WERI-Rb-1 (cell line): ENCODE measurements at regions not wholly inside any gene's neighbourhood (a gene's known extent, or its start where the extent isn't known, plus 50 kb on each side); places are given as distances from the start of the nearest gene placed in this dataset.
A peak's percentile ranks its signal among the peaks of the same experiment; 100 is the strongest.

ENCODE experiments used
- DNase-seq: peaks from one replicate; pipeline ENCODE4 v3.0.0-alpha.2; 2020
- H3K27ac ChIP-seq: fragments of 250-450 bp; sonication (Bioruptor Pico); 2 replicates; pipeline ENCODE4 v1.5.1; 2020; ENCODE audit warnings: mild to moderate bottlenecking, moderate library complexity
- H3K27me3 ChIP-seq: fragments of 250-450 bp; sonication (Bioruptor Pico); 2 replicates; pipeline ENCODE4 v1.5.1; 2021; ENCODE audit warnings: mild to moderate bottlenecking, low read depth, moderate library complexity; ENCODE audit not compliant: insufficient read depth, severe bottlenecking
- H3K36me3 ChIP-seq: fragments of 250-450 bp; sonication (Bioruptor Pico); 2 replicates; pipeline ENCODE4 v1.5.1; 2020; ENCODE audit warnings: mild to moderate bottlenecking, moderate library complexity
- H3K4me3 ChIP-seq: 2 replicates; pipeline ENCODE4 v1.5.1; 2011; ENCODE audit warnings: low read depth, mild to moderate bottlenecking, control low read depth, low read length
- H3K9me3 ChIP-seq: fragments of 250-450 bp; sonication (Bioruptor Pico); 2 replicates; pipeline ENCODE4 v1.5.1; 2021; ENCODE audit warnings: mild to moderate bottlenecking, moderate library complexity; ENCODE audit not compliant: severe bottlenecking
- TF ChIP-seq, protein P1 (sequence below): IDR thresholded peaks from 2 replicates; pipeline ENCODE4 v1.5.1; 2011; ENCODE audit warnings: low read depth, mild to moderate bottlenecking, control low read depth, inconsistent platforms, low read length

DNA sequence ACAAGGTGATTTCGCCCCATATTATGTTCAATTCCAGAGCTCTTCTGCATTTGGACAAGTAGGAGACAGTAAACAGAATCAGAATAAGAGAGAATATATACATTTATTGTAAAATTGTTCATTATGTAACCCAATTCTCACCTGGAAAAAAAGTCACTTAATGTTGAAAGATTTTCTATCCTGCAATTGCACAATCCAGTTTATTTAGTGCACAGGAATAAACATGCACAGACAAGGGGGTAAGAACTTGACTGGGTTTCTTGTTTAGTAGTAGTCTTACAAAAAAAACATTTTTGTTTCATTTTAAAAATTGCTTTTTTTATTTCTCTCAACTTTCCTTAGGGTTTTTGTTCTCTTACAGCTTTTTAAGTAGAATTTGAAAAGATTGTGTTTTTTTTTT is 126.6 kb downstream of the SAMD9 start:
- Histone ChIP-seq H3K9me3 (peaks cover 3% of the 10 kb centered on the region), H3K27ac (no peak overlapping the region; the same call in 1 of the 2 replicates), H3K4me3 (no peak overlapping the region), H3K27me3 (no peaks in the 10 kb centered on the region), H3K36me3 (no peaks in the 10 kb centered on the region)
- TF ChIP-seq, protein P1, sequence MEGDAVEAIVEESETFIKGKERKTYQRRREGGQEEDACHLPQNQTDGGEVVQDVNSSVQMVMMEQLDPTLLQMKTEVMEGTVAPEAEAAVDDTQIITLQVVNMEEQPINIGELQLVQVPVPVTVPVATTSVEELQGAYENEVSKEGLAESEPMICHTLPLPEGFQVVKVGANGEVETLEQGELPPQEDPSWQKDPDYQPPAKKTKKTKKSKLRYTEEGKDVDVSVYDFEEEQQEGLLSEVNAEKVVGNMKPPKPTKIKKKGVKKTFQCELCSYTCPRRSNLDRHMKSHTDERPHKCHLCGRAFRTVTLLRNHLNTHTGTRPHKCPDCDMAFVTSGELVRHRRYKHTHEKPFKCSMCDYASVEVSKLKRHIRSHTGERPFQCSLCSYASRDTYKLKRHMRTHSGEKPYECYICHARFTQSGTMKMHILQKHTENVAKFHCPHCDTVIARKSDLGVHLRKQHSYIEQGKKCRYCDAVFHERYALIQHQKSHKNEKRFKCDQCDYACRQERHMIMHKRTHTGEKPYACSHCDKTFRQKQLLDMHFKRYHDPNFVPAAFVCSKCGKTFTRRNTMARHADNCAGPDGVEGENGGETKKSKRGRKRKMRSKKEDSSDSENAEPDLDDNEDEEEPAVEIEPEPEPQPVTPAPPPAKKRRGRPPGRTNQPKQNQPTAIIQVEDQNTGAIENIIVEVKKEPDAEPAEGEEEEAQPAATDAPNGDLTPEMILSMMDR: no peak
- no peak for DNase-seq

DNA sequence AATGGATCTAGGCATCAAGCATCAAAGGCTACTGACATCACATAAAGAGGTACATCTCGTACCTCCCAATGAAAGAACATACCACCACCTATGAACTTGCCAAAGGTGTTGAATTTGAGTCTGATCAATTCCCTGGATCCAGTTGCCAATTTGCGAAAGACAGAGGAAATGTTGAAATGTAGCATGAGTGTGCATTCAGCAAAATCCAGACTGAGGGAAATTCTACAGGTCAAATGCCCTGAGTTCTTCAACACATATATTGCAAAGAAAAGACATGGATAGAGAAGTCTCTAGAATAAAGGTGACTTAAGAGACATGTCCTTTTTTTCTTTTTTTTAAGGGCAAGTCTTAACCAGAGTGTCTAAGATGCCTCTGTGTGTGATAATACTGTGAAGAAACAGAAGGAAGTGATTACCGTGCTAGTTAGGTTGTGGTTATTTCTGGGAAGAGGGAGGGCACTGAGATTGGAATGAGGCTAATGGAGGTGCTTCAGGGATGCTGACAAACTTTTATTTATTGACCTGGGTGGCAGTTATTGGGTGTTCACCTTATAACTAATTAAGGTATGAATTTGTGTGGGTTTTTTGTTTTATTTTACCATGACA is 128.7 kb downstream of the SAMD9 start:
- H3K27ac ChIP-seq: no peak overlapping the region
- no peak overlapping the region for H3K4me3 ChIP-seq
- no peaks in the 10 kb centered on the region for H3K27me3 ChIP-seq
- no peaks in the 10 kb centered on the region for H3K36me3 ChIP-seq
- TF ChIP-seq, protein P1: no peak
- peaks cover 3% of the 10 kb centered on the region for H3K9me3 ChIP-seq
- no peak for DNase-seq

DNA sequence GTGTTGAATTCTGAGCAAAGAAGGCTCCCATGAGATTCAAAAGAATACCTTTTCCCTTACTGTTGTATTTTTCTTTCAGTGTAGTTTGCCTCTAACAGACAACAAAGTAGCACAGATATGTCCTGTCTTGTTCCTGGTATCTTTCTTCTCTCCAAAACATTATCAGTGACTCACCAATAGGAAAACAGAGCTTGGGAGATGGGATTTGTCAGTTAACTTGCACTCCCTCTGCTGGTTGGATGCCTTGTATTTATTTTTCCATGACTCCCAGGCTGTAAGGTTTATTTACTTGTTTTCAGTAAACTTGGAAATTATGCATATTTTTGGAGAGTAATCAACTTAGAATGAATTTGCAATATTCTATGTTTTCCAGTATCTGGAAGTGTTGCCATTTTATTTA is 129.7 kb downstream of the SAMD9 start:
- no peaks in the 10 kb centered on the region for H3K27me3 ChIP-seq
- H3K9me3 ChIP-seq: peaks cover 3% of the 10 kb centered on the region
- H3K4me3 ChIP-seq: no peak overlapping the region
- no peak overlapping the region for H3K27ac ChIP-seq
- TF ChIP-seq, protein P1: 0 out of 2 replicates have a peak, but pooled peaks have one; percentile 16
- no peak for DNase-seq
- H3K36me3 ChIP-seq: no peaks in the 10 kb centered on the region

DNA sequence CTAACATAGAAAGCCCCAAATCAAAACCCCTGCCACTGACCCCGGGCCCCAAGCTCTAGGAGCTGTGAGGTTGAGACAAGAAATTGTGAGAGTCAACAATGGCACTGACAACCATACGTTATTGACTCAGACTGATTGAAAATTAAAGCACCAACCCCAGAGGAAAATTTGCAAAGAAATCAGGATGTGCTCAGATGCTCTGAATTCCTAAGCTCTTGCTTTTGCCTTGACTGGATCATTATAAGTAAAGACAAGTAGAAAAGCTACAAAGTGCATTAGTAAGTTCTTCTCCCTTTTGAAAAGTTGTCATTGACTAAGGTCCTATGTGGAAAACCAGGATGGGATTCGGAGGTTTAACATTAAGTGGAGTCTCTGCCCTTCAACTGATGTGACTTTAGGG is 130.2 kb downstream of the SAMD9 start:
- no peak for DNase-seq
- no peaks in the 10 kb centered on the region for H3K36me3 ChIP-seq
- no peaks in the 10 kb centered on the region for H3K27me3 ChIP-seq
- H3K27ac ChIP-seq: no peak overlapping the region
- H3K4me3 ChIP-seq: no peak overlapping the region
- H3K9me3 ChIP-seq: peaks cover 3% of the 10 kb centered on the region
- TF ChIP-seq, protein P1: no peak

DNA sequence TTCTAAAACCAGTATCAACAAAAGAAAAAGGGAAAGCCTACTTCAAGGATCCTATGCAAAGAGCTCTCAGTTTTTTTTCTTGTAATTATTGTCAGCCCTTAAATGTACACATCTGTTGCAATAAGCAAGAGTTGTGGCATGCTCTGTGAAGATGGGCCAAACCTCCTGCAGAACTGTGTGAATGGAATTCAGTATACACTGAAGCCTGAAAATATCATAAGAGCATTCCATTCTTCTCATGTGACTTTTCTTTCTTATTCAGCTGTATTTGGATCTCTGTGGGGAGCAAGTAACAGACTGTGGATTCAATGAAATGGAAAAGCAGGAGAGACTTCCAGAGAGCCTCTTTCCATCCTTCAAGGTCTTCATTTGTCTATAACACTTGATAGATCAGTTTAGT is 130.7 kb downstream of the SAMD9 start:
- Histone ChIP-seq H3K27me3 (no peaks in the 10 kb centered on the region), H3K9me3 (peaks cover 3% of the 10 kb centered on the region), H3K27ac (no peak overlapping the region), H3K4me3 (no peak overlapping the region), H3K36me3 (no peaks in the 10 kb centered on the region)
- TF ChIP-seq, protein P1: no peak
- no peak for DNase-seq

DNA sequence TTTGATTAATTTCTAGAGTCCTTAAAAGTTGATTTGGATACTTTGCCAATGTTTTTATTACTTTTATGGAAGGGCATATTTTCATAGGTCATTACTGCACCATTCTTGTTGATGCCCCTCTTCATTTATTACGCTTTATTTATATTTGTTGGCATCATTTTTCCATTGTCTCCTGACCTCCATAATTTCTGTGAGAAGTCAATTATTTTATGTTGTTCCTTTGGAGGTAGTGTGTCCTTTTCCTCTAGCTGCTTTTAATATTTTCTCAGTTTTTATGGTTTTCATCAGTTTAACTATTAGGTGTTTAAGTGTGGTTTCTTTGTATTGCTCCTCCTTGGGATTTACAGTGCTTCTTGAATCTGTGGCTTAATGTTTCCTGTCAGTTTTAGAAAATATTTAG is 134.9 kb downstream of the SAMD9 start:
- no peaks in the 10 kb centered on the region for H3K27me3 ChIP-seq
- H3K4me3 ChIP-seq: no peak overlapping the region
- no peaks in the 10 kb centered on the region for H3K36me3 ChIP-seq
- no peak for DNase-seq
- TF ChIP-seq, protein P1: no peak
- H3K9me3 ChIP-seq: peaks cover 3% of the 10 kb centered on the region
- H3K27ac ChIP-seq: no peak overlapping the region
